Calu3 (cell line): ENCODE measurements at regions not wholly inside any gene's neighbourhood (a gene's known extent, or its start where the extent isn't known, plus 50 kb on each side); places are given as distances from the start of the nearest gene placed in this dataset.
"Not testable (repeated sequence)": the region's sequence is repeated elsewhere in the genome, so short reads cannot be mapped to it uniquely, and the experiment has no call there.

Experiments used
- BruUV-seq: library from RNA; stranded (reverse); fragments of 400-500 nt; replicated peaks from 2 replicates; lab custom pipeline; 2021; lab: Mats Ljungman, UMichigan
- CTCF ChIA-PET: fragments of 300-600 bp; sonication (Branson Sonifier 250); formaldehyde crosslinking; loops from one replicate; lab custom pipeline; 2022; ENCODE audit warnings: antibody characterized with exemption; lab: Charles Lee
- DNase-seq: peaks from one replicate; pipeline ENCODE4 v3.0.0; 2022
- H3K27ac Mint-ChIP-seq: one replicate; pipeline ENCODE4 v1.8.0; 2022; ENCODE audit warnings: mixed read lengths; ENCODE audit not compliant: unreplicated experiment
- H3K27me3 Mint-ChIP-seq: one replicate; pipeline ENCODE4 v1.8.0; 2022; ENCODE audit warnings: mixed read lengths; ENCODE audit not compliant: unreplicated experiment
- H3K36me3 Mint-ChIP-seq: one replicate; pipeline ENCODE4 v1.8.0; 2022; ENCODE audit warnings: mild to moderate bottlenecking, moderate library complexity, mixed read lengths; ENCODE audit not compliant: insufficient read depth, unreplicated experiment
- H3K4me1 Mint-ChIP-seq: one replicate; pipeline ENCODE4 v1.8.0; 2022; ENCODE audit warnings: mild to moderate bottlenecking, low read depth, mixed read lengths; ENCODE audit not compliant: unreplicated experiment
- H3K4me3 Mint-ChIP-seq: one replicate; pipeline ENCODE4 v1.8.0; 2022; ENCODE audit warnings: mild to moderate bottlenecking, low read depth, moderate library complexity, mixed read lengths; ENCODE audit not compliant: unreplicated experiment
- H3K9me3 Mint-ChIP-seq: one replicate; pipeline ENCODE4 v1.8.0; 2022; ENCODE audit warnings: low read depth, mixed read lengths; ENCODE audit not compliant: unreplicated experiment
- CTCF ChIP-seq: fragments of 200-600 bp; IDR thresholded peaks from one replicate; pipeline ENCODE4 v1.8.0; 2022; ENCODE audit warnings: antibody characterized with exemption; ENCODE audit not compliant: unreplicated experiment
- intact Hi-C: fragments of 100-400 bp; cut with micrococcal nuclease; formaldehyde crosslinking; loops from one replicate; pipeline ENCODE4 v1.10.0; 2022; ENCODE audit not compliant: unreplicated experiment

- CTCF ChIA-PET: no interaction called here
- peaks cover 3% of the 10 kb centered on the region for H3K9me3 Mint-ChIP-seq
- no peak for TF ChIP-seq CTCF
- no peaks in the 10 kb centered on the region for H3K36me3 Mint-ChIP-seq
- H3K27ac Mint-ChIP-seq: no peak overlapping the region
- H3K4me1 Mint-ChIP-seq: no peaks in the 10 kb centered on the region
- BruUV-seq: no TSS peak
- no peak for DNase-seq
- no peak overlapping the region for H3K4me3 Mint-ChIP-seq
- intact Hi-C loops: no loop called here
- H3K27me3 Mint-ChIP-seq: peaks cover 44% of the 10 kb centered on the region
Measured at GRCh38 chr18:10101729-10102128, 187.9 kb downstream of the VAPA start.

GRCh38 chr18:10105118-10105517 is 191.3 kb downstream of the VAPA start:
- DNase-seq, H3K27ac Mint-ChIP-seq, H3K36me3 Mint-ChIP-seq, H3K4me1 Mint-ChIP-seq, intact Hi-C loops, H3K4me3 Mint-ChIP-seq, CTCF ChIA-PET, H3K9me3 Mint-ChIP-seq, BruUV-seq: not testable (repeated sequence)
- H3K27me3 Mint-ChIP-seq: peaks cover 48% of the 10 kb centered on the region

GRCh38 chr18:10111191-10111590 is 197.4 kb downstream of the VAPA start:
- no peak overlapping the region for H3K4me3 Mint-ChIP-seq
- BruUV-seq: no TSS peak
- no peak overlapping the region for H3K27ac Mint-ChIP-seq
- no peaks in the 10 kb centered on the region for H3K36me3 Mint-ChIP-seq
- intact Hi-C loops: no loop called here
- H3K27me3 Mint-ChIP-seq: peaks cover 75% of the 10 kb centered on the region
- CTCF ChIA-PET: no interaction called here
- no peaks in the 10 kb centered on the region for H3K9me3 Mint-ChIP-seq
- H3K4me1 Mint-ChIP-seq: no peaks in the 10 kb centered on the region
- DNase-seq: no peak
- TF ChIP-seq CTCF: no peak

GRCh38 chr18:10111944-10112343 is 198.1 kb downstream of the VAPA start:
- TF ChIP-seq CTCF: no peak
- no peak for DNase-seq
- Mint-ChIP-seq H3K4me3 (no peak overlapping the region), H3K9me3 (no peaks in the 10 kb centered on the region), H3K27me3 (peaks cover 75% of the 10 kb centered on the region), H3K27ac (no peak overlapping the region), H3K4me1 (no peaks in the 10 kb centered on the region), H3K36me3 (no peaks in the 10 kb centered on the region)
- BruUV-seq: no TSS peak
- CTCF ChIA-PET: no interaction called here
- intact Hi-C loops: no loop called here

GRCh38 chr18:10113121-10114022 is 199.6 kb downstream of the VAPA start:
- no peak for TF ChIP-seq CTCF
- CTCF ChIA-PET: no interaction called here
- H3K4me3 Mint-ChIP-seq: no peak overlapping the region

More at GRCh38 chr18:10113121-10114022, 199.6 kb downstream of the VAPA start:
- Mint-ChIP-seq H3K27ac (no peak overlapping the region), H3K9me3 (no peaks in the 10 kb centered on the region), H3K36me3 (no peaks in the 10 kb centered on the region), H3K27me3 (peaks cover 65% of the 10 kb centered on the region), H3K4me1 (no peaks in the 10 kb centered on the region)
- intact Hi-C loops: no loop called here
- no TSS peak for BruUV-seq
- DNase-seq: no peak
